Stimulated activated CD4-positive, alpha-beta T cell treated with anti-CD3 and anti-CD28 coated beads, TNF-alpha, amount 100 ng/mL, for 24 hours (primary cell): ENCODE measurements at regions not wholly inside any gene's neighbourhood (a gene's known extent, or its start where the extent isn't known, plus 50 kb on each side); places are given as distances from the start of the nearest gene placed in this dataset.

ENCODE experiments used
- DNase-seq, 3 experiments: peaks; one replicate each; pipeline ENCODE4 v3.0.0-alpha.2; 2020; ENCODE audit warnings: low read depth in 3 of 3

DNA sequence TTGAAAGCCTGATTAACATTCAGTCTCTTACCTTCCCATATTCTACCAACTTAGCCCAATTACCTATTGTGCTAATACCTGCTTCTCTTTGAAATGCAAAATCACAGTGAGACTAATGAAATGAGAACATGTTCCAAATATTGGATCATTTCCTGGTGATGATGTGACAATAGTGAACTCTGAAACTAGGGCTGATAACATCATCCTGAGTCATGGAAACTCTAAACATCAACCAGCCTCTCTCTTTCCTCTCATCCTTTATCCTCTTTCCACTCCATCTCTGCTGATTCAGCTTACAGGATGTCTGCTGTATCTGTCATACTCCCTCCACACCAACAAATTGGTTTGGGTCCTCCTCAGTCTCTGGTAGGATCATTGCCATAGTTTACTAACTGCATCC lies 98.8 kb upstream of the NCKAP5 start:
- DNase-seq = no peak

- no peak for DNase-seq
Observed at GRCh38 chr2:133667968-133668367, 99.7 kb upstream of the NCKAP5 start.

DNA sequence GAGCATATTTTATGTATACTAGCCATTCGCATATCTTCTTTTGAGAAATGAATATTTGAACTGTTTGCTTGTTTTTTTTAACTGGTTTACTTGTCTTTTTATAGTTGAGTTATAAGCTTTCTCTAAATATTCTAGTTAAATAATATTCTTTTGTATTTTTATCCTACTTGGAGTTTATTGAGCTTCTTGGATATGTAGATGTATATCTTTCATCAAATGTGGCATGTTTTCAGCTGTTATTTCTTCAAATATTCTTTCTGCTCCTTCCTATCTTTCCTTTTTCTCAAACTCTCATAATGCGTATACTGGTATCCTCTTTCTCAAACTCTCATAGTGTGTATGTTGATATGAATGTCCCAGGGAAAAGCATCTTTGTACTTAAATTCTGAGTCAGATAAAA lies 100.3 kb upstream of the NCKAP5 start:
- DNase-seq = no peak

GRCh38 chr2:133673305-133673905 lies 105.1 kb upstream of the NCKAP5 start:
- no peak for DNase-seq

- DNase-seq = no peak
Observed at GRCh38 chr2:133674066-133674432, 105.8 kb upstream of the NCKAP5 start.

- DNase-seq = no peak
Observed at GRCh38 chr2:133674433-133675331, 106.4 kb upstream of the NCKAP5 start.

- no peak for DNase-seq
Observed at GRCh38 chr2:133676392-133677130, 108.3 kb upstream of the NCKAP5 start.

- no peak for DNase-seq
Observed at GRCh38 chr2:133680343-133681049, 112.2 kb upstream of the NCKAP5 start.

GRCh38 chr2:133682347-133682746 lies 114.1 kb upstream of the NCKAP5 start:
- DNase-seq = no peak

DNA sequence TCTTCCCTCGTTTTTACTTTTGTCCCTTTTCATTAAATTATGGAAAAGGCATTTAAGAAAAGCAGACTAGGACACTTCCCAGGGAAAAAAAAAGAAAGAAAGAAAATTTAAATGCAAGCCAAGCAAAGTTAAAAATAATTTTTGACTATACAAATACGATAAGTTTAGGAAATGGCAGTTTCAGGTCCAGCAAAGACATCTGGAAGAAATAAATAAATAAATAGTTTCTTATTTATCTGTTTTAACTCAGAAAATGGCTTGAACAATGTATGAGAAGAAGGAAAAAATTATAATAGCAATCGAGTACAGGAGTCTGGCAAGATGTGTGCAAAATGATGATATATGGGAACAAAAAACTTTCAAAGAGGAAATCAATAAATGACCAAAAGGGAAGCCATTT lies 114.6 kb upstream of the NCKAP5 start:
- no peak for DNase-seq

GRCh38 chr2:133685636-133686215 lies 117.5 kb upstream of the NCKAP5 start:
- no peak for DNase-seq

DNA sequence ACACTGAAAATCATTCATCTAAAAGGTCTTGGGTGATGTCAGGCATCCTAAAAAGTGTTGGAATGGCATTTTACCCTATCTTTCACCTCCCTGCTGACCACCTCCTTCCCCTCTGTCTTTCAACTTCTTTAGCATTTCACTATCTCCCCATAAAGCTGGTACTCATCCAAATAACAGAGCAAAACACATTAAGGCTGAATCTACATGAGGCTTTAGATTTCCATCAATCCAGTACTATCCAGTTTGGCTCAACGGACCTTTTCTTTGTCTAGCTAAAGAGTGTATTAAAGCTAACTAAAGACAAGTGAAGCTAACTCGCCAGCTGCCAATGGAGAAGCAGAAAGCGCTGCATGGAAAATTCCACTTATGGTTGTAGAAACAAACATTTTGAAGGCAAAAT lies 122.5 kb upstream of the NCKAP5 start:
- DNase-seq = no peak

- DNase-seq = no peak
Observed at GRCh38 chr2:133691336-133691735, 123.1 kb upstream of the NCKAP5 start.

- DNase-seq = no peak
Observed at GRCh38 chr2:133705287-133705686, 137.0 kb upstream of the NCKAP5 start.

DNA sequence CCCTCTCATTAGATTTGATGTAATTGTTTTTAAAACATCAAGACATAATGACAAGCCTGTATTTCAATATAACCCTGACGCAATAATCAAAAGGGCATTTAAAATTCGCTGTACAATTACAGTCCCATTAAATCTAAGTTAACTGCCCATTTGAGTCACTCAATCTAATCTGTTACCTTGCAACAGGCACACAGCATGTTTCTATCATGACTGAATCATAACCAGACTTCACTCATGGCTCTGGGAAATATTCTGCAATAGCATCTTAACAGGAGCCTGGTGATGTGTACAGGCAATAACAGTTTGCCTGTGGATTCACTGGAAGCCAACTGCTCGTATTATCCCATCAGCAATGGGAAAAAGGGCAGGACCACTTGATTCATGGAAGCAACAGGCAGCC lies 142.3 kb upstream of the NCKAP5 start:
- no peak for DNase-seq

DNA sequence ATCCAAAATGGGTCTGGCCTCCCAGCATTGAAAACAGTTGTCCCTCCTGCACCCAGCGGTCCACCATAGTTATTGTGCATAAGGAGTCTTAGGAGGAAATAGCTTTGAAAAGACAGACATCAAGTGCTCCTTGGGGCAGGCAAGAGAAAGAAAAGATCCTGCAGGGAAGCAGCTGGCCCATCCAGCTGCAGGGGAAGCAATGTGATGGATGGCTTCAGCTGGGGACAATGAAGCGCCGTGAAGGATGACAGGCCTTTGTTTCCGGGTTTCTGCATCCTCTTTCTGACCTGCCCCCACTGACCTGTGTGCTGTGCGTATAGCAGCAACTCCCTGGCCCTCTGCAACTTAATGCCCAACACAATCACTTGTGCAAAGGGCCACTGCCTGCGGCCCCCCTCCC lies 142.9 kb upstream of the NCKAP5 start:
- DNase-seq = no peak

DNA sequence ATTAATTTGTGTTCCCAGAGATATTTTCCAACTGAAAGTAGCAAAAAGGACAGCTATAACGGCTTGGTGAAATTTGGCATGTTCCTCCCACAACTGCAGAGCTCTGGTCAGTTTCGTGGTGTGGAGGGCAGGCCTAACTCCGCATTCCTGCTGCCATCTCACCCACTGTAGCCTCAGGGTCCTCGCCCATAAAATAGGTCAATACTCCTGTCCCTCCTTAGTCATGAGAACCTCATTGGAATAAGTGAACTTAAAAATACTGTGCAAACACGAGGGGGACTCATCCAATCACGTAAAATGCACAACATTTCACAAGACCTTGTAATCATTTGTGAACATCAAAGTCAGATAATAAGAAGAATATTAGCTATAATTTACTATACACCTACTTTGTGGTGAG lies 143.5 kb upstream of the NCKAP5 start:
- DNase-seq = no peak

GRCh38 chr2:133712369-133712768 lies 144.1 kb upstream of the NCKAP5 start:
- DNase-seq = no peak

DNA sequence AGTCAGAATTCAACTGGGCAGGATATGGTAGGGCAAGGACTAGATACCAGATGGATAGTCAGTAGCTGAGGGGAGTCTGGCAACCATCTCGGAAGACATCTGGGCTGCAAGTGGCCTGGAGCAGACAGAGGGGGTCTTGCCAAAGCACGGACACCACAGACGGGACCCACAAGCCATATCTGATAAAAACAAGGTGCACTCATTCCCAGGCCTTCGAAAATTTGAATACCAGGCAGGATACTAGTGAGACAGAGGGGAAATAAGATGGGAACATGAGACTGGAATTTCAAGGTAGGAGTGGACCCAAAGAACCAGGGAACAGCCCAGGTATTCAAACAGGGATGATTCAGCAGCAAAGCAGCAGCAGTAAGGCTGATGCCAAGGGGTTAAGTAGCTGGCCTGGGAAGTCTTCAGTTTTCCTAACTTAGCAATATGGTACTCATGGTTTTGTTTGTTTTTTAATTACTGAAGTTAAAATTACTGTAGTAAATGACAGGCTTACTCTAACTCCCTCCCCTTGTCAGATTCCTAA lies 144.9 kb upstream of the NCKAP5 start:
- DNase-seq = no peak

- DNase-seq = no peak
Observed at GRCh38 chr2:133716166-133716565, 147.9 kb upstream of the NCKAP5 start.

- no peak for DNase-seq
Observed at GRCh38 chr2:133717497-133717896, 149.2 kb upstream of the NCKAP5 start.
